GM12878 (cell line): ENCODE measurements at regions not wholly inside any gene's neighbourhood (a gene's known extent, or its start where the extent isn't known, plus 50 kb on each side); places are given as distances from the start of the nearest gene placed in this dataset.

Experiments used
- ATAC-seq: fragments of 200-7000 bp; cut with Tn5 transposase; 3 replicates; pipeline ENCODE4 v1.9.1; 2020; ENCODE audit warnings: mild to moderate bottlenecking, moderate library complexity
- BruUV-seq: library from RNA; stranded (reverse); fragments of 400-500 nt; replicated peaks from 2 replicates; lab custom pipeline; 2021; lab: Mats Ljungman, UMichigan
- CTCF ChIA-PET: fragments of 300-600 bp; sonication (Branson Sonifier 250); formaldehyde crosslinking; extraction: SDS; loops from one replicate; lab custom pipeline; 2021; ENCODE audit warnings: inconsistent platforms; lab: Yijun Ruan, JAX
- POLR2A ChIA-PET: fragments of 350-600 bp; formaldehyde crosslinking; extraction: SDS; loops from one replicate; lab custom pipeline; 2021; ENCODE audit warnings: inconsistent platforms; lab: Charles Lee
- RAD21 ChIA-PET: fragments of 300-600 bp; sonication (Branson Sonifier 250); formaldehyde crosslinking; loops from one replicate; lab custom pipeline; 2023; ENCODE audit warnings: antibody characterized with exemption; ENCODE audit not compliant: unreplicated experiment; lab: Charles Lee
- SMC1A ChIA-PET: fragments of 300-600 bp; sonication (Branson Sonifier 250); formaldehyde crosslinking; loops from one replicate; lab custom pipeline; 2023; ENCODE audit not compliant: unreplicated experiment, uncharacterized antibody; lab: Charles Lee
- DNase-seq: peaks from one replicate; pipeline ENCODE4 v3.0.0-alpha.2; 2011; ENCODE audit warnings: low read depth, low spot score
- FAIRE-seq: peaks from 3 replicates; lab custom pipeline; 2011; peaks lifted over from hg19 to GRCh38; lab: Jason Lieb, UNC
- H2AFZ ChIP-seq: 2 replicates; pipeline ENCODE4 v1.6.0; 2011; ENCODE audit warnings: low read depth, low read length, control low read depth; ENCODE audit not compliant: control insufficient read depth
- H3K27ac ChIP-seq: 2 replicates; pipeline ENCODE4 v1.5.1; 2011; ENCODE audit warnings: control low read depth; ENCODE audit not compliant: control insufficient read depth, insufficient read depth
- H3K27me3 ChIP-seq, 2 experiments: replicated peaks in 1 of 2; 2 replicates each; pipeline versions ENCODE4 v1.6.0 to v1.6.1; 2011; ENCODE audit warnings: low read length in 1 of 2; ENCODE audit not compliant: control insufficient read depth in 2 of 2, insufficient read depth in 2 of 2
- H3K36me3 ChIP-seq, 2 experiments: 2 replicates each; pipeline ENCODE4 v1.5.1; 2011; ENCODE audit warnings: low read length in 1 of 2; ENCODE audit not compliant: control insufficient read depth in 2 of 2, insufficient read depth in 2 of 2
- H3K4me1 ChIP-seq: 2 replicates; pipeline ENCODE4 v1.6.1; 2011; ENCODE audit warnings: mild to moderate bottlenecking, low read length, moderate library complexity, mixed read lengths; ENCODE audit not compliant: control insufficient read depth, insufficient read depth
- H3K4me2 ChIP-seq: 2 replicates; pipeline ENCODE4 v1.6.0; 2011; ENCODE audit warnings: control low read depth; ENCODE audit not compliant: control insufficient read depth, insufficient read depth
- H3K4me3 ChIP-seq: fragments of 200-600 bp; sonication (generic); 2 replicates; pipeline ENCODE4 v1.5.1; 2016
- H3K79me2 ChIP-seq: 2 replicates; pipeline ENCODE4 v1.6.0; 2011; ENCODE audit warnings: low read length; ENCODE audit not compliant: control insufficient read depth, insufficient read depth
- H3K9ac ChIP-seq: 2 replicates; pipeline ENCODE4 v1.8.0; 2011; ENCODE audit warnings: low read length, control low read depth, mixed read lengths; ENCODE audit not compliant: control insufficient read depth, insufficient read depth
- H3K9me3 ChIP-seq: replicated peaks from 3 replicates; pipeline ENCODE4 v1.5.1; 2011; ENCODE audit warnings: mild to moderate bottlenecking, low read length; ENCODE audit not compliant: control insufficient read depth, insufficient read depth
- H4K20me1 ChIP-seq: 2 replicates; pipeline ENCODE4 v1.6.0; 2011; ENCODE audit not compliant: control insufficient read depth, insufficient read depth
- BMI1 ChIP-seq: fragments of 450-650 bp; IDR thresholded peaks from 2 replicates; pipeline ENCODE4 v1.6.1; 2016; ENCODE audit warnings: mild to moderate bottlenecking, moderate library complexity, borderline replicate concordance
- CREB1 ChIP-seq: IDR thresholded peaks from 2 replicates; pipeline ENCODE4 v1.6.1; 2012; ENCODE audit warnings: low read depth, mild to moderate bottlenecking, inconsistent platforms
- ELK1 ChIP-seq: IDR thresholded peaks from 2 replicates; pipeline ENCODE4 v1.6.1; 2012; ENCODE audit warnings: low read depth, low read length, improper control_type of control experiment
- HDGF ChIP-seq: fragments of 450-650 bp; IDR thresholded peaks from 2 replicates; pipeline ENCODE4 v1.6.1; 2016; ENCODE audit warnings: antibody characterized with exemption
- NFYB ChIP-seq: IDR thresholded peaks from 2 replicates; pipeline ENCODE4 v1.6.1; 2011; ENCODE audit warnings: low read depth, mild to moderate bottlenecking, low read length, improper control_type of control experiment, moderate library complexity; ENCODE audit not compliant: insufficient read depth
- POLR2AphosphoS2 ChIP-seq: IDR thresholded peaks from 2 replicates; pipeline ENCODE4 v1.6.1; 2011; ENCODE audit warnings: low read depth, mild to moderate bottlenecking, low read length, improper control_type of control experiment, moderate library complexity
- RUNX3 ChIP-seq: IDR thresholded peaks from 2 replicates; pipeline ENCODE4 v1.6.1; 2012; ENCODE audit warnings: low read length, inconsistent platforms
- SMAD5 ChIP-seq: IDR thresholded peaks from 2 replicates; pipeline ENCODE4 v1.6.1; 2016; ENCODE audit warnings: antibody characterized with exemption, low read depth
- SMC3 ChIP-seq: IDR thresholded peaks from 2 replicates; pipeline ENCODE4 v1.6.1; 2011; ENCODE audit warnings: low read length, improper control_type of control experiment, borderline replicate concordance
- STAT1 ChIP-seq: fragments of 450-650 bp; conservative IDR thresholded peaks from 2 replicates; pipeline ENCODE4 v1.6.1; 2014; ENCODE audit warnings: antibody characterized with exemption, mild to moderate bottlenecking
- STAT3 ChIP-seq: IDR thresholded peaks from 2 replicates; pipeline ENCODE4 v1.6.1; 2011; ENCODE audit warnings: low read depth, low read length, improper control_type of control experiment
- TAF1 ChIP-seq: IDR thresholded peaks from 2 replicates; pipeline ENCODE4 v1.6.1; 2011; ENCODE audit warnings: mild to moderate bottlenecking, low read depth, low read length, borderline replicate concordance
- ZBTB4 ChIP-seq: fragments of 450-650 bp; formaldehyde crosslinking; IDR thresholded peaks from 2 replicates; pipeline ENCODE4 v1.4.0; 2022; ENCODE audit warnings: mild to moderate bottlenecking, moderate library complexity
- ZZZ3 ChIP-seq: IDR thresholded peaks from 2 replicates; pipeline ENCODE4 v1.6.1; 2011; ENCODE audit warnings: low read depth; ENCODE audit not compliant: control insufficient read depth, insufficient read length
- WGBS: methylation state at CpG from one replicate; pipeline ENCODE4 v1.1.6; 2016; ENCODE audit warnings: low lambda C conversion rate; ENCODE audit not compliant: insufficient replicate concordance, insufficient coverage; ENCODE audit errors: missing lambda C conversion rate; 5-methylcytosine and 5-hydroxymethylcytosine counted together
- in situ Hi-C: fragments of 300-500 bp; cut with MboI; formaldehyde crosslinking; loops from 9 replicates; pipeline ENCODE4 v1.14.3; 2018; ENCODE audit warnings: mixed read lengths
- intact Hi-C: fragments of 100-400 bp; cut with micrococcal nuclease; formaldehyde crosslinking; loops from one replicate; pipeline ENCODE4 v1.14.2; 2022; ENCODE audit not compliant: unreplicated experiment
- TF ChIP-seq, protein P1 (sequence below): fragments of 150-350 bp; IDR thresholded peaks from 2 replicates; pipeline ENCODE4 v1.6.1; 2016; ENCODE audit warnings: low read depth, low read length
- TF ChIP-seq, protein P2 (sequence below), 3 experiments: IDR thresholded peaks in 2 of 3; conservative IDR thresholded peaks in 1 of 3; 2 replicates each; pipeline ENCODE4 v1.5.1; 2011; ENCODE audit warnings: low read depth in 3 of 3, low read length in 3 of 3, mild to moderate bottlenecking in 3 of 3, control low read depth in 2 of 3, moderate library complexity in 2 of 3, inconsistent platforms in 1 of 3, mixed read lengths in 1 of 3; ENCODE audit not compliant: control insufficient read depth in 2 of 3, insufficient read depth in 1 of 3; ENCODE audit errors: extremely low read depth in 1 of 3

GRCh38 chrY:7881696-7882095 lies 970.1 kb upstream of the AMELY start:
- POLR2A ChIA-PET: no interaction called here
- Histone ChIP-seq H3K9me3 (no peaks in the 10 kb centered on the region), H3K27ac (no peak overlapping the region), H3K4me2 (no peak overlapping the region), H2AFZ (no peak overlapping the region), H3K27me3 (no peaks in the 10 kb centered on the region), H4K20me1 (no peaks in the 10 kb centered on the region), H3K4me3 (no peak overlapping the region), H3K36me3 (no peaks in the 10 kb centered on the region), H3K9ac (no peak overlapping the region), H3K4me1 (no peaks in the 10 kb centered on the region), H3K79me2 (no peaks in the 10 kb centered on the region)
- BruUV-seq: no TSS peak
- CTCF ChIA-PET: no interaction called here
- RAD21 ChIA-PET: no interaction called here
- no CpG with 5 or more reads among the region's 3 CpGs for WGBS
- FAIRE-seq (no peak), ATAC-seq (no peak), DNase-seq (no peak)
- in situ Hi-C loops: no loop called here
- SMC1A ChIA-PET: no interaction called here
- TF ChIP-seq SMAD5 (no peak), CREB1 (no peak), TAF1 (no peak), POLR2AphosphoS2 (no peak), SMC3 (no peak), NFYB (no peak), RUNX3 (no peak), STAT1 (no peak), ELK1 (no peak), ZBTB4 (CRISPR knock-in tag) (no peak), HDGF (no peak), BMI1 (no peak), STAT3 (no peak), ZZZ3 (no peak)
- TF ChIP-seq, protein P1, sequence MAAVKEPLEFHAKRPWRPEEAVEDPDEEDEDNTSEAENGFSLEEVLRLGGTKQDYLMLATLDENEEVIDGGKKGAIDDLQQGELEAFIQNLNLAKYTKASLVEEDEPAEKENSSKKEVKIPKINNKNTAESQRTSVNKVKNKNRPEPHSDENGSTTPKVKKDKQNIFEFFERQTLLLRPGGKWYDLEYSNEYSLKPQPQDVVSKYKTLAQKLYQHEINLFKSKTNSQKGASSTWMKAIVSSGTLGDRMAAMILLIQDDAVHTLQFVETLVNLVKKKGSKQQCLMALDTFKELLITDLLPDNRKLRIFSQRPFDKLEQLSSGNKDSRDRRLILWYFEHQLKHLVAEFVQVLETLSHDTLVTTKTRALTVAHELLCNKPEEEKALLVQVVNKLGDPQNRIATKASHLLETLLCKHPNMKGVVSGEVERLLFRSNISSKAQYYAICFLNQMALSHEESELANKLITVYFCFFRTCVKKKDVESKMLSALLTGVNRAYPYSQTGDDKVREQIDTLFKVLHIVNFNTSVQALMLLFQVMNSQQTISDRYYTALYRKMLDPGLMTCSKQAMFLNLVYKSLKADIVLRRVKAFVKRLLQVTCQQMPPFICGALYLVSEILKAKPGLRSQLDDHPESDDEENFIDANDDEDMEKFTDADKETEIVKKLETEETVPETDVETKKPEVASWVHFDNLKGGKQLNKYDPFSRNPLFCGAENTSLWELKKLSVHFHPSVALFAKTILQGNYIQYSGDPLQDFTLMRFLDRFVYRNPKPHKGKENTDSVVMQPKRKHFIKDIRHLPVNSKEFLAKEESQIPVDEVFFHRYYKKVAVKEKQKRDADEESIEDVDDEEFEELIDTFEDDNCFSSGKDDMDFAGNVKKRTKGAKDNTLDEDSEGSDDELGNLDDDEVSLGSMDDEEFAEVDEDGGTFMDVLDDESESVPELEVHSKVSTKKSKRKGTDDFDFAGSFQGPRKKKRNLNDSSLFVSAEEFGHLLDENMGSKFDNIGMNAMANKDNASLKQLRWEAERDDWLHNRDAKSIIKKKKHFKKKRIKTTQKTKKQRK: no peak
- TF ChIP-seq, protein P2, sequence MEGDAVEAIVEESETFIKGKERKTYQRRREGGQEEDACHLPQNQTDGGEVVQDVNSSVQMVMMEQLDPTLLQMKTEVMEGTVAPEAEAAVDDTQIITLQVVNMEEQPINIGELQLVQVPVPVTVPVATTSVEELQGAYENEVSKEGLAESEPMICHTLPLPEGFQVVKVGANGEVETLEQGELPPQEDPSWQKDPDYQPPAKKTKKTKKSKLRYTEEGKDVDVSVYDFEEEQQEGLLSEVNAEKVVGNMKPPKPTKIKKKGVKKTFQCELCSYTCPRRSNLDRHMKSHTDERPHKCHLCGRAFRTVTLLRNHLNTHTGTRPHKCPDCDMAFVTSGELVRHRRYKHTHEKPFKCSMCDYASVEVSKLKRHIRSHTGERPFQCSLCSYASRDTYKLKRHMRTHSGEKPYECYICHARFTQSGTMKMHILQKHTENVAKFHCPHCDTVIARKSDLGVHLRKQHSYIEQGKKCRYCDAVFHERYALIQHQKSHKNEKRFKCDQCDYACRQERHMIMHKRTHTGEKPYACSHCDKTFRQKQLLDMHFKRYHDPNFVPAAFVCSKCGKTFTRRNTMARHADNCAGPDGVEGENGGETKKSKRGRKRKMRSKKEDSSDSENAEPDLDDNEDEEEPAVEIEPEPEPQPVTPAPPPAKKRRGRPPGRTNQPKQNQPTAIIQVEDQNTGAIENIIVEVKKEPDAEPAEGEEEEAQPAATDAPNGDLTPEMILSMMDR (IDR thresholded peaks at IDR 0.05 in 2 of 3, conservative IDR thresholded peaks at IDR 0.05 in 1 of 3; ENCODE audit: control insufficient read depth in 2 of 3, extremely low read depth in 1 of 3, insufficient read depth in 1 of 3, low read depth in 3 of 3, low read length in 3 of 3): no peak
- intact Hi-C loops: no loop called here
